GM21381 (cell line): ENCODE measurements at regions not wholly inside any gene's neighbourhood (a gene's known extent, or its start where the extent isn't known, plus 50 kb on each side); places are given as distances from the start of the nearest gene placed in this dataset.

Experiments
- ATAC-seq: cut with Tn5 transposase; IDR thresholded peaks from one replicate; pipeline ENCODE4 v1.9.1; 2021; ENCODE audit warnings: mild to moderate bottlenecking, moderate library complexity; ENCODE audit not compliant: unreplicated experiment

DNA sequence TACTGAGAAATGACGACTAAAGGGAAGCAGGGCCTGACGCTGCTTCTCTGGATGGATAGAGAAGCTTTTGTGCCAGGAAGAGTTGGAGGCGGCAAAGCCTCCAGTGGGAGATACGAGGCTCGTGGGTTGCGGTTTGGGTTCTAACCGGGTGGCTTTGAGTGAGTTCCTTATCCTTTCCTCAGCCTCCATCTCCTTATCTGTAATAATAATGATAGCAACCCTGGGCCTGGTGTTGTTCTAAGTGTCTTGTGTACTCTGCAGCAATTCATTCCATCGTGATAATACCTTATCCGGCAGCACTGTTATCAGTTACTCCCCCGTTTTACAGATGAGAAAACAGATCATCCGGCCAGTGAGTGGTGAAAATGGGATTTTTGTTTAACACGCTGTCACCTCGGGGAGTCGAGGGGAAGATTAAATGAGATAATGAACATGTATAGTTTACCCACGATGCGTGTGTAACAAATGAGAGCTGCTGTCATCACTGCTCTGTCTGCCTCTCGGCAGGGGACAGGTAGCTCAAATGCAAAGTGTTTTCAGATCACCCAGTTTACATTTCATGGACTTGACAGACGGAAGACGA is 52.0 kb upstream of the LHX1 start:
- ATAC-seq: no peak

- ATAC-seq: no peak
Observed at GRCh38 chr17:36885771-36886377, 51.4 kb upstream of the LHX1 start.
